Fibroblast of lung (primary cell): ENCODE measurements at regions not wholly inside any gene's neighbourhood (a gene's known extent, or its start where the extent isn't known, plus 50 kb on each side); places are given as distances from the start of the nearest gene placed in this dataset.

Experiments
- CTCF ChIP-seq, 2 donors: IDR thresholded peaks in 1 of 2; conservative IDR thresholded peaks in 1 of 2; 1 replicate in 1 of 2; 2 replicates in 1 of 2; pipeline ENCODE4 v1.5.1; 2011 to 2012; ENCODE audit warnings: low read length in 2 of 2, control low read depth in 1 of 2, inconsistent platforms in 1 of 2, low read depth in 1 of 2, mild to moderate bottlenecking in 1 of 2
- EZH2 ChIP-seq: IDR thresholded peaks from 2 replicates; pipeline ENCODE4 v1.5.1; 2012; ENCODE audit warnings: low read length, control low read depth, mild to moderate bottlenecking; ENCODE audit errors: missing control alignments

DNA sequence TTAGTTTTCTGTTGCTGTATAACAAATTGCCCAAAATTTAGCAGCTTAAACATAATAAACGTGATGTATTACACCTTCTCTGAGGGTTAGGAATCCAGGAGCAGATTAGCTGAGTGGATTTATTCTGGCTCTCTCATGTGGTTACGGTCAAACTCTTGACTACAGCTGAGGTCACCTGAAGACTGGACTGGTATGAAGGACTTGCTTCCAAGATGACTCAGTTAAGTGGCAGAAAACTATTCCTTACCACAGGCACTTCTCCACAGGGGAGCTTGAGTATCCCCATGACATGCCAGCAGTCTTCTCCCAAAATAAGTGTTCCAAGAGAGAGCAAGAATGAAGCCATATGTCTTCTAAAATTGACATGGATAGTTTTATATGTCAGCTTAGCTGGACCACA, 957.2 kb upstream of the GHITM start:
- TF ChIP-seq CTCF (conservative IDR thresholded peaks at IDR 0.05 in 1 of 2, IDR thresholded peaks at IDR 0.05 in 1 of 2; ENCODE audit: low read depth in 1 of 2, low read length in 2 of 2) (no peak), EZH2 (no peak)
